OCI-LY3 (cell line): ENCODE measurements at regions not wholly inside any gene's neighbourhood (a gene's known extent, or its start where the extent isn't known, plus 50 kb on each side); places are given as distances from the start of the nearest gene placed in this dataset.

Experiments
- CTCF ChIP-seq: fragments of 200-600, 300-600 bp; sonication (generic); IDR thresholded peaks from 2 replicates; pipeline ENCODE4 v1.5.1; 2014; ENCODE audit warnings: antibody characterized with exemption, low read length, low read depth
- EZH2phosphoT487 ChIP-seq: fragments of 200-600 bp; shearing (Covaris generic); IDR thresholded peaks from 2 replicates; pipeline ENCODE4 v1.6.1; 2018; ENCODE audit warnings: antibody characterized with exemption, mixed run types, low read depth

GRCh38 chr6:145506565-145506964 is 228.8 kb downstream of the EPM2A start:
- TF ChIP-seq CTCF (no peak), EZH2phosphoT487 (no peak)
